ENCODE measurements at regions not wholly inside any gene's neighbourhood (a gene's known extent, or its start where the extent isn't known, plus 50 kb on each side); places are given as distances from the start of the nearest gene placed in this dataset.

DNA sequence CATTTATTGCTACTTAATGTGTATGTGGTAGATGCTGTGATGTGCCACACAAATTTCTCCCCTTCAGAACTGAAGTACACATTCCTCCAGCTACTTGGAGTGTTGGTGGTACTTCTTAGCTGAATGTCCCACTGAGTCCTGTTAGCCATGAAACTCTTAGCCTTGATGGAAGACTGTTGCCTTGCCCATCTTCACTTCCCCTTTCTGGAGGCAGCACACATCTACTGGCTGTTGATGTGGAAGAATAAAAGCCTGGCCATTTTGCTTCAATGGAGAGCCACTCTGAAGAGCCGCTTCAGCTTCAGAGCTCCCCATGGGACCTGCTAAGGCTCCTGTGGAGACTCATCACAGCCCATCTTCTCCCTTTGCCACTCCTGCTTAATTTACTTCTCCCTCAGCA lies 157.7 kb upstream of the PITX2 start:
- no peak for DNase-seq

DNA sequence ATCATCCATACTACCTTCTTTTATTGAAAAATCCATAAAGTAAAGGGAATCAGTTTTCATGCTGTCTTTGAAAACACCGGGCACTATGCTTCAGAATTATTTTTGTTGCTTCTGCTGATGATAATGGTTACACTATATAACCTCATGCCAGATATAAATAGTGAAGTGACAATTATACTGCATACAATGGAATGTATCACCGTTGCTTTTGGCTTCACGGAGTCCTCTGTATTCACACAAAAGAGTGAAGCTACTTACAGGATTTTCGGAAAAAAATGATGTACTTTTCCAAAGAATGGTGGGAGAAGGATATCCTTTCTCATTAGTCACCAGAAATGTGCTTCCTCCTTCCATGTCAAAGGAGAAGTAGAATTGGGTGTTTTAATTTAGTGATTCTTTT lies 159.1 kb upstream of the PITX2 start:
- DNase-seq: no peak

DNA sequence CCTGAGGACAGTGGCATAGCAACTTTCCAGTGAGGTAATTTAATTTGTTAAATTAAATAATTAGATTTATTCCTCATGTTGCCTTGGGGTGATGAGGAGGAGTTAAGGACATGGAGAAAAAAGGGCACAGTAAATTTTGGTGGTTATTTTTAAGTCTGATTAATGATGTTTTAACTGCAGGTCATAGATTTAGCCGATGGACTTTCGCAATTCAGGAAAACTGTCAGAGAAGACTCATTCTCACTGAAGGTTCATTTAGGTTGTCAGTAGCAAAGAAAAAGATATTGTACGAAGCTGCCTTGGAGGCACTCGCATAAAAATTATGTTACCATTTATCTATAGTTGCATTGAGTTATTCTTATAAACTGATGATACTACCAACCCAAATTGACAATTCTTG lies 164.2 kb upstream of the PITX2 start:
- no peak for DNase-seq

DNA sequence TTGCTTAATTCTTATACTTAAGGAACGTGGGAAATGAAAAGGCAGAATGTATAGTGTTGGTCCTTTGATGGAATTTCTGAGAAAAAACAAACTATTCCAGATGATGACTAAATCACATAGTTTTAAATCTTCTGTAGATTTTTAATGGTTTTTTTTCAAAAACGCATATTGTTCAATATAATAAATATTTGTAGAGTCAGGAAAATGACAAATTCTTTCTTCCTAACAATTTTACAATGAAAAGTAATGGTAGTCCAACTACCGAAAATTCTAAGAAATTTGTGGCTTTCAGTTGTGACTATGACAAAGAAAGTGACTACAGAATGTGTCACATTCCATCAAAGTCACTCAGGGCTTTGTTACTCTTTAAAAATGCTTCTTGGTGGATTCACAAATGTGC lies 164.8 kb upstream of the PITX2 start:
- no peak for DNase-seq

DNA sequence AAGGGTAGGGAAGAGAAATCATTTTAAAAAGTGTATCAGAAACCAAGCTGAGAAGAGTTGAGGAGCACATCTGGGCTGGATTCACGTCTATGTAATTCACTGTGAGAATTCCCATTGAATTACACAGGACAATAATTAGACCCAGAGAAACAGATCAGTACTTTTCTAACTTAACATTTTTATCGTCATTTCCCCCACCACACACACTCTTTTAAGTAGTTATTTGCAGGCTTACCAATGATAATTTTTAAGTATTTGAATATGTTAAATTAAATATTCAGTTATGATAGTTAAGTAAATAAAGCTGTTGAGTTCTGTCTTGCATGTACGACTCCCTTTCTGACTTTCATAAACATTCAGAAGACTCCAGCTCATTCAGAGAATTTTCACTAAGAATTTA lies 165.4 kb upstream of the PITX2 start:
- no peak for DNase-seq

DNA sequence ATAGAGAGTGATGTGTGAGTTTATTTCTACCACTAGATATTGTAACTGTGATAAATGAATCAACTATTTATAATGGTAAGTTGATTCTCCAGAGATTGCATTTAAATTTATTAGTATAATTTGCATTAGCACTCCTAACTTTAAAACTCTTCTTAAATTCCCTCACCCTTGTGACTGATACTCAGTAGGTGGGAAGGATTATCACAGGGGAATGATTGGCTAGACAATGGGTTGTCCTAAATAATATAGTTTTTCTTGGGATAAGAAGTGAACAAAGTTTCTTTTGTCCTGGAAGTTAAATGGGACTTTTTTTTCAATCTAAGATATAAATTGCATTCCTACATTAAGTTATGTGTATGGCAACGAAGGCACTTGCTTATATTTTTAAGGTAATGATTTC lies 169.2 kb upstream of the PITX2 start:
- no peak for DNase-seq

DNA sequence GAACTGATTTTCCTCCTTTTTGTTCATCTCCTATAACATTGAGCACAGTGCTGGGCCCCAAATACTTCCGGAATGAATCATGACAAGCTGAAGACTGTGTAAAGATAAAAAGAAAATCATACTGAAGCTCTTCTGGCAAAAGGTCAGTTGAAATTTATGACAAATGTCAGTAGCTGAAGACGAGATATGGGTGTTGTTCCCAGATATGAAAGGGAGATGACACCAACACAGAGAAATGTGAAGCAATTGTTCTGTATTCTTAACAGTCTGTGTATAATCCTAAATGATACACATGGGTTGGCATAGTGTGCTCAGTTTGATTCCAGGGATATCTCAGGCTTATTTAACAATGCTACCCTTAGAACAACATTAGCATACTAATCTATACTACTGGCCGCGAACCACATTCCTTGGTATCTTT lies 170.5 kb upstream of the PITX2 start:
- no peak for DNase-seq

DNA sequence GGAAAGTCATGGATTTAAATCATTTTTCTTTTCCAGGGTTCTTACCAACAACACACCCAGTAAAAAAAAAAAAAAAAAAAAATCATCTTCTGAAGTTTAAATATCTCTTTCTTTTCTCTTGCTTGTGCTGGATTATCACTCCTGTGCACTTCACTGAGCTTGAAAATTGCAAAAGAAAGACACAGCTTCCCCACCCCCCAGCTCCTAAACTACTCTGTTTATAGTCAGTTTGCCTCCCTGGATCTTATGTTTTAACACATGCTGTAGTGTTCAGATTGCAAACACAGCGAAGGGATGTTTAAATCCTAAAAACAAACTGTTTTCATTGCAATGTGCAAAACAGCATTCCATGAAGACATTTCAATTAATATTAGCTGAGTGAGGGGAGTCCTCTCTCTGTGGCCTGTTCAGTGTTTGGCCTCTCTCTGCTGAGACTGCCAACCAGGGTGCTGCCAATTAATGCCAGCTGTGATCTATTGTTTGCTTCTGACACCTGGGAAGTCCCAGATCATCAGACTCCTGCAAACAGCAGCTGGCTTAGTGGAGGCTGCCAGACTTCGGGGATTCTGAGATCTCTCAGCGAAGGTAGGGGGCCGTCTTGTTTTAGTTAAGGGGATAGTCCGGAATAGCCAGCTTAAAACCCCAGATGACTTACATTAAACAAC lies 171.1 kb upstream of the PITX2 start:
- DNase-seq: no peak

DNA sequence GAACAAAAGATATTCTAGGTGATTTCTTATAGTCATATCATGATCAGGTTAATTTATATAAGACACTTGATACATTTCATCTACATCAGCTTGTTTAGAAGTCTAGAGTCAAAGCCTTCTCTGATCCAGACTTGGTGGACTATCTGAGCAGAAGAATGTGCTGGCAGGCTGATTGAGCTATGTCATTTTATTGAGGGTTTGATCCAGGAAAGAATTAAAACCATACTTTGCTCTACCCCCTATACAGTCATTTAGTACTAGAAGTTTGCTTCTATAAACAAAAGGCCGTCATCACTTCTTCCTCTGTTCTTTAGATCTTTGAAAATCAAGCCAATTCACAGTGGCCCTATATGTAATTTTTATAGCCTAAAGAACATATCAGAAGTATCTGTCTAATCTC lies 173.1 kb upstream of the PITX2 start:
- no peak for DNase-seq

DNA sequence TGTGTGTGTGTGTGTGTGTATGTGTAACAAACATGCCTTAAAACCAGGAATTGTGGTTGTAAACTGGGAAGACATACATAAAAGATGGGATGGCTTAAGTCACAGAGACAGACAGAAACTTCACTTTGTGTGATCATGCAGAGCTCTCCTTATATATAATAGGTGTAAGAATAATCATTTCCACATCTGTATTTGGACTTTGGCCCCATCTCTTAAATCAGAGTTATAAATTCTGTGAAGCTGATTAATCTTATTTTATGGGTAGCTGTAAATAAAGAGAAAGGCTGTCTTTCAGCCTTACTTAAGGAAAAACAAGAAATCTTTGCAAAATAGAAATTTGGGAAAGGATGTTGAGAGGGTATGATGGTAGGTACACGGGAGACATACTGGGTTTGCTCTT lies 174.6 kb upstream of the PITX2 start:
- no peak for DNase-seq

DNA sequence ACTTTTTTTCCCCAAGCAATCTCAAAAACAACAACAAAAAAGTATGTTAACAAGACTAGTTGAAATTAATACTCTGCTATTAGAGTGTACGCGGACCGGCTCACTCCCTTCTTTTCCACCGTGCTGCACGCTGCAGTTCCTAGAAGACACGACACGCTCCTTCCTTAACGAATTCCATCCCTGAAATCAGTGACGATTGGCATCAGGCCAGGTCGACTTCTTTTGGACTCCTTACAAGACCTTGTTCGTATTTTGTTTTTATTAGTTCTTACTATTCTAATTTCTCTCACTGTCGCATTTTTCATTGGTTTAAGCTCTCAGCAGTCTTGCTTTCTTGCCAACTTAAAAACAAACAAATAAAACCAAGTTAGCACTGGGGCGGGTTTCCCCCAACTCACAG lies 175.8 kb upstream of the PITX2 start:
- no peak for DNase-seq

DNA sequence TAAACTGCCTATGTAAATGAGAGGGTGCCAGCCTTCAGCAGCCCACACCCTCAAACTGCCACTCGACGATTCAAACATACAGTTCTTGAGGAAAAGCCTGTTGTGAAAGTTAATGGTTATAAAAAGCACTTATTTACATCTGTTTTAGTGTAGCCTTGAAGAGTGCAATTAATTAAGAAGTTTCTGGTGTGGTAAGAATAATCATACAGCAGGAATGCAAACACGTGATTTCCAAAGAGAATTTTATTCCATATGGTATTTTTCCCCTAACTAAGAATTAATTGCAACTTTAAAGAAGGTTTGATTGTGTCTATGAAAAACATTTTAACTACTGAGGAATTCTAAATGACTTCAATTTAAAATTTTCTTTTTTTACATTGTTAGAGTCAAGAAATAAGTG lies 176.3 kb upstream of the PITX2 start:
- DNase-seq: no peak

DNA sequence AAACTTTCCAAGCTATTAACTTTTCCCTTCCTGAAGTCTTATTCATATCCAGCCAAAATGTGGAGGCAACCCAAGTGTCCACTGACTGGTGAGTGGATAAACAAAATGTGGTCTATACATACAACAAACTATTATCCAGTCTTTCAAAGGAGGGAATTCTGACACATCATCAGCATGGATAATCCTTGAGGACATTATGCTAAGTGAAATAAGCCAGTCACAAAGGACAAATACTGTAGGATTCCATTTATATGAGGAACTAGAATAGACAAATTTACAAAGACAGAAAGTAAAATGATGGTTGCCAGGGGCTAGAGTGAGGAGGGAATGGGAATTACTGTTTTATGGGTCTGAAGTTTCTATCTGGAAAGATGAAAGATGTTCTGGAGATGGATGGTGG lies 178.7 kb upstream of the PITX2 start:
- DNase-seq: no peak

DNA sequence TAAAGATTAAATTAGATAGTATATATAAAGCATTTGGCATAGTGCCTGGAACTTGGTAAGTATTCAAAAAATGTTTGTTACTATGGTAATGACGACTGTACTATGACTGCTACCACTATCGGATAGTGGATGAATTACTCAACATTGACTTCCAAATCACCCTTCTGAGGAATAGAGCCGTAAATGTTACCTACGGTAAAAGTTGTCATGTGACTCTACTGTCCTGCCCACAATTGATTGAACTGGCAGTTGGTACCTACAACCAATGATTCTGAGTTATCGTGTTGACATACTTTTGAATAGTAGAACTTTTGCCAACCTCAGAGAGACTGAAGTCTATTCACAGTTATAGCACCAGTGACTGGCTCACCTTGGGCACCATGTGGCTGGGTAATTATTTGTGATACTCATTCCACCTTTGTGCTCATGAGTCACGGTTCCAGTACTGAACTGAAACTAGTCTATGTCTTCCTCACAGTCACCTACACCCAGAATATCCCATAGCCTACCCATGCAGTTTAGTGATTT lies 185.5 kb upstream of the PITX2 start:
- no peak for DNase-seq

DNA sequence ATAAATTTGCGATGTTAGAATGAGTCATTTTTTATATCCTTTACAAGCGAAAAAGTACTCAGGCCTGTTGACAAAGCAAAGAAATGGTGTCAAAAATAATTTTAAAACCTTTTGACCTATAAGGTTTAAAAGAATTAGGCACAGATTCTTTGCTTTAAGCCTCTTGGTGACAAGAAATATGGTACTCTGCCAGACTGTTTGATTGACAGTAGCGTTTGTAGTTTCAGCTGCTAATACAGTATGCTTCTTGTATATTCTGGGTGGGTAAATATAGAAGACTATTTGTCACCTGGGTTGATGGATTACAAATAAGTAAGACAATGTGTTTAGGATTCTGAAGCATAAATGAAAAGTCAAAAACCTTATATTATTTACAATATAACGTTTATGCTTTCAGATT lies 193.1 kb upstream of the PITX2 start:
- DNase-seq: no peak

DNA sequence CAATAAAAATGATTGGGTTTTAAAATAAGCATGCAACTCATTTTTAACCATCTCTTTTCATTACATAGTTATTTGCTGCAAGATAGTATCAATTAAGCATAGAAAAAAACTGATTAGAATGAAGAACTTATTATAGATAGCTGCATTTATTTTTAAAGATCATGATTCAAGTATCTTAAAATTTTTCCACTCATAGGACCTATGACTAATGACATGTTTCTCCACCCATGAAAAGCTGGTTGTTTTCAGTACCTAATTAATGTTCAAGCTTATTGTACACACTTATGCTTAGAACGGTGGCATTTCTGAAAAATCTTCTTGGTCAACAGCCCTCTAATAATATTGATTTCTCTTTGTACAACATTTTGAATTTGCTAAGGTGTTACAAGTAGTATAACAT lies 193.5 kb upstream of the PITX2 start:
- no peak for DNase-seq

DNA sequence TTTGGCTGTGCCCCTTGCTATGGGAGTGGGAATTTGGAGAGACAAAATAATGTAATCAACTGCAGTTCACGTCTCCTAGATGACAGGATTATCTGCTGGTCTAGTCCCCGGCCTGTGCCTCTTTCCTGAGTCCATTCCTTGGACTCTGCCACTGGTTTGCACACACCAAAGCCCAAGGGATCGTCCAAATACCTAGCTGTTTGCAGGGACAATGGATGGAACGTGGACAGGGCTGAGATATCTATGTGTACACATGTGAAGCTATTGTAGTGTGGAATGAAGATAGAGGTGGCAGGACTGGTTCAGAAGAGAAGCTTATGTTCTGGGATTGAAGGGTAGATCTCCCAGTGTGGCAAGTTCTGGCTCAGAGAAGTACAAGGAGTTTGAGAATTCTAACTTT lies 198.3 kb upstream of the PITX2 start:
- no peak for DNase-seq

DNA sequence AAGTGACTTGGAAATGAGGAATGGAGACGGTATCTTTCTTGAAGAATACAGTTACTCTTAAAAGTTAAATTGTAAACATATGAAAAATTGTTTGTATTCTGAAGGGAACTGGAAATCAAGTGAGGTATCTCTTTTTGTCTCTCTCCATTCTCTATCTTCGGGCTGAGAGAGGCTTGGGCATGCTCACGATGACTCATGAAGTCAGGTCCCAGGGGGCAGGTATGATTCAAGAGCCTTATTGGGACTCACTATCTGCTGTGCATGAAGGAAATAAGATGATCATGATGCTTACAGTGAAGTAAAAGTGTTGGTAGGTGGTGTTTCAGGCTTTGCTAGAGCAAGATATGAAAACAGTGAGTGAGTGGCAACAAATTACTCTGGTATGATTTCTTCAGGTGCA lies 200.4 kb upstream of the PITX2 start:
- DNase-seq: no peak

DNA sequence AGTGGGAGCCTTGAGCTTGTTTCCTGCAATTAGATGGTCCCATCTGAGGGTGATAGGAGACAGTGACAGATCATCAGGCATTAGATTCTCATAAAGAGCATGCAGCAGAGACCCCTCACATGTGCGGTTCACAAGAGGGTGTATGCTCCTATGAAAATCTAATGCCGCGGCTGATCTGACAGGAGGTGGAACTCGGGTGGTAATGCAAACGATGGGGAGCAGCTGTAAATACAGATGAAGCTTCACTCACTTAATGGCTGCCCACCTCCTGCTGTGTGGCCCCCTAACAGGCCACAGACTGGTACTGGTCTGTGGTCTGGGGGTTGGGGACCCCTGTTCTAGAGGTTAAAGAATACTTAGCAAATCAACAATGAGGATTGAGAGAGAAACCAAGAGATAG lies 201.5 kb upstream of the PITX2 start:
- no peak for DNase-seq

DNA sequence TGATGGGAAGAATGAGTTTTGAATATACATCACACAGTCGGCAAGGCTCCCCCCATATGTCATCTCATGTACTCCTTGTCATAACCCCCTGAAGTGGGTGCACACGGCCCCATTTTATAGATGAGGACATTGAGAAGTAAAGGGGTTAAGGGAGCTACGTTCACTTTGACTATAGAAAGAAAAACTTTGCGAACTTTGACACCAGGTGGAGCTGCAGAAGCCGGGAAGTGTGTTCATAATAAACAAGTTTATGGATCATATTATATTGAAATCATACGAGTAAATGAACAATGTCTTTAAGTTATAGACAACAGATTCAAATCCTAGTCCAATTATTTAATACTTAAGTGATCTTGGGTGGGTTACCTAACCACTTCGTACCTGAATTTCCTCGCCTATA lies 203.8 kb upstream of the PITX2 start:
- no peak for DNase-seq

DNA sequence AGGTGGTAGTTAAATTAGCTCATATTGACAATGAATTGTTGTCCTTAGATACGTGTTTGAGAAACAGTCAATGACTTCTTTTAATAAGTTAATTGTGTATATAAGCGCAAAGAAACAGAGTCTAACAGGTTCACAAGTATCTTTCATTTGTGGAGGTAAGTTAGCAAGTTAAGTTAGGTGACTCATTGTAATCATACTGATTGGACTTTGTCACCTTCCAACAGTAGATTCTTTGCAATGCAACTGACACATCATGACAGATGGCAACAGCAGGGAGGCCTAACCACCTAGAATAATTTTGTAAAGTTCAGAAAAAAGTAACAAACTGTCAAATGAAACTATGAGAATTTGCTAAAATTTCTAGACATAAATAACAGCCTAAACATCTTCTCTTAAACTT lies 207.6 kb upstream of the PITX2 start:
- no peak for DNase-seq

DNA sequence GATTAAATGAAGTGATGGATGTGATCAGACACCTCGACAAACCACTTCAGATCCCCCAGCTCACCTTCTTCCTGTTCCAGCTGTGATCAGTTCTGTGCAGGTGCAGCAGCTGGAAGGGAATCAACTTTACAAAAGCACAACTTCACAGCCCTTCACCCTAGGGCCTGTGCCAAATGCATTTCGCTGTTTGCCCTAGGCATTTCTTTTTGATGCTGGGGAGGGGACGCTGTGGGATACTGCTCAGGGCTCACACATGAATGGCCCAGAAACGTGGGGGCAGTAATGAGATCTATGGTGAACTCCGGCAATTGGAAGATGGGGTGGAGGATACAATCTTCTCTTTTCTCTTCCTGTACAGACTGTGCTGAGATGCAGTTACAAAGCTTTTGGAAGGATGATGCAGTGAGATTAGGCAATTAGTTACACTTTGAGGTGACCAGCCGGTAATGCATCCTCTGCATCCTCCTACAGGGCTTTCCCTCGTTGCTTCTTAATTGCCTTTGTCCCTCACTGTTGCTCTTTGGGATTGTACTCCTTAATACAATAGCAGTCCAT lies 215.1 kb upstream of the PITX2 start:
- DNase-seq: no peak

DNA sequence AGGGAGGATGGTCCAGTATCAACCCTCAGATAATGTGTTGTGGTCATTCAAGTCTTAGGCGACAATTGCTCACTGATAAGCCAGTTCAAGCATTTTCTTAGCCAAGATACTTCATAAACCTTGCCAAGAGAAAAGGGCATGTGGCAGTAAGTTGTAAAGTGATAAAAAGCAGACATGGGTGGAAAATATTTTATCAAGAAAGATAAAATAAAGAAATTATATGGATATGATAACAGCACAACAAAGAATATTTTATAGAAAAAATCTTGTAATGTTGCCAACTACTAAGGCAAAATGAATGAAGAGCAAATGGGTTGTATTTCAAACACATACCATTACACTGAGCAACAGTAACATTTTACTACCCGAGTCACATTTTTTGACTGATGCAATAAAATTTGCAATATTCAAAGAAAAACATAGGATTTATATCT lies 217.4 kb upstream of the PITX2 start:
- no peak for DNase-seq

DNA sequence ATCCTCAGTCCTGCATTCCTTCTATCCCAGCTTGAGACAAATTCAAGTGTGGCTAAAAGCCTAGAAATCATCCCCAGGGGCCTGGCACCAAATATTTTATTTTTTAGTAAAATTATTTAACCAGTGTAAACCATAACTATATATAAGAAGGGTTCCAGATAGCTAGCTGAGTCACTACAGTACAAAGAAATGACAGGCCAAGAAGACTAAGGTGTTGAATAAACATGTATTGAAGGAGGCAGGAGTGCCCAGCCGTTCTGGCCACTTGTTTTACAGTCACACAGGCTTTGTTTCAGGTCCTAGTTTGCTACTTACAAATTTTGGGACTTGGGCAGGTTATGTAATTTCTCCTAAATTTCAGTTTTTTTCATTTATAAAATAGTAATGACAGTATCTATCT lies 225.9 kb upstream of the PITX2 start:
- DNase-seq: no peak

DNA sequence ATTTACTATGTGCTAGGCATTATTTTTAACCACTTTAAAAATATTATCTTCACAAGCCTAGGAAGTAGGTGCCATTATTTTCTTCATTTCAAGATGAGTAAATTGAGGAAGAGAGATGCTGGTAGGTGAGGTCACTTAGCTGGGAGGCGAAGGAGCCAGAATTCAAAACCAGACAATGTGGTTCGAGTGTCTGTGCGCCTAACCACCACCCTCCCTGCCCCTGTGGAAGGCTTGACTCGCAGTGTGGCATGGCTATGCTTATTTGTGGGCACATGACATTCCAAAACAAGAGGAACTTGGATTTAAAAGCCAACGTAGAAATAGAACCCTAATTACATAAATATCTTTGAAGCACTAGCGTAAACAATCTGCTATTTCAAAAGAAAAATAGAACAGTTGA lies 226.6 kb upstream of the PITX2 start:
- DNase-seq: no peak
